Astrocyte (in vitro differentiated cells and primary cell): ENCODE measurements at regions not wholly inside any gene's neighbourhood (a gene's known extent, or its start where the extent isn't known, plus 50 kb on each side); places are given as distances from the start of the nearest gene placed in this dataset.

ENCODE experiments used
- DNase-seq: peaks from one replicate; pipeline ENCODE4 v3.0.0-alpha.2; 2010; ENCODE audit warnings: low read depth
- FAIRE-seq: peaks from 2 replicates; lab custom pipeline; 2011; peaks lifted over from hg19 to GRCh38; lab: Jason Lieb, UNC
- H2AFZ ChIP-seq: 2 replicates; pipeline ENCODE4 v1.6.0; 2012; ENCODE audit warnings: low read depth, low read length, inconsistent platforms
- H3K27ac ChIP-seq: 2 replicates; pipeline ENCODE4 v1.5.1; 2011; ENCODE audit warnings: low read depth, low read length, inconsistent platforms
- H3K27me3 ChIP-seq: 2 replicates; pipeline ENCODE4 v1.6.0; 2011; ENCODE audit warnings: low read length, inconsistent platforms; ENCODE audit not compliant: insufficient read depth
- H3K36me3 ChIP-seq: 2 replicates; pipeline ENCODE4 v1.5.1; 2011; ENCODE audit warnings: low read length, inconsistent platforms; ENCODE audit not compliant: insufficient read depth
- H3K4me1 ChIP-seq: 2 replicates; pipeline ENCODE4 v1.5.1; 2011; ENCODE audit warnings: low read length, inconsistent platforms; ENCODE audit not compliant: insufficient read depth
- H3K4me2 ChIP-seq: 2 replicates; pipeline ENCODE4 v1.6.0; 2012; ENCODE audit warnings: low read length, inconsistent platforms
- H3K4me3 ChIP-seq: 2 replicates; pipeline ENCODE4 v1.5.1; 2011; ENCODE audit warnings: low read depth, mild to moderate bottlenecking, low read length, inconsistent platforms; ENCODE audit not compliant: insufficient read depth
- H3K79me2 ChIP-seq: 2 replicates; pipeline ENCODE4 v1.6.0; 2012; ENCODE audit warnings: mild to moderate bottlenecking, low read length, inconsistent platforms; ENCODE audit not compliant: insufficient read depth
- H3K9ac ChIP-seq: 2 replicates; pipeline ENCODE4 v1.6.0; 2012; ENCODE audit warnings: mild to moderate bottlenecking, low read length, inconsistent platforms
- H3K9me3 ChIP-seq: 2 replicates; pipeline ENCODE4 v1.5.1; 2012; ENCODE audit warnings: low read depth, mild to moderate bottlenecking, low read length, inconsistent platforms; ENCODE audit not compliant: insufficient read depth
- H4K20me1 ChIP-seq: 2 replicates; pipeline ENCODE4 v1.6.0; 2012; ENCODE audit warnings: low read length, inconsistent platforms; ENCODE audit not compliant: insufficient read depth
- H3K27ac Mint-ChIP-seq: one replicate; pipeline ENCODE4 v1.8.0; 2021; ENCODE audit warnings: mild to moderate bottlenecking, mixed read lengths; ENCODE audit not compliant: unreplicated experiment
- H3K27me3 Mint-ChIP-seq: one replicate; pipeline ENCODE4 v1.8.0; 2021; ENCODE audit warnings: low read depth, mixed read lengths; ENCODE audit not compliant: unreplicated experiment
- H3K36me3 Mint-ChIP-seq: one replicate; pipeline ENCODE4 v1.8.0; 2021; ENCODE audit warnings: low read depth, mixed read lengths; ENCODE audit not compliant: unreplicated experiment
- H3K4me1 Mint-ChIP-seq: one replicate; pipeline ENCODE4 v1.8.0; 2021; ENCODE audit warnings: low read depth, mixed read lengths; ENCODE audit not compliant: unreplicated experiment
- H3K4me3 Mint-ChIP-seq: one replicate; pipeline ENCODE4 v1.8.0; 2021; ENCODE audit warnings: mild to moderate bottlenecking, moderate library complexity, mixed read lengths; ENCODE audit not compliant: unreplicated experiment
- H3K9me3 Mint-ChIP-seq: one replicate; pipeline ENCODE4 v1.8.0; 2021; ENCODE audit warnings: mild to moderate bottlenecking, mixed read lengths; ENCODE audit not compliant: unreplicated experiment
- CTCF ChIP-seq: IDR thresholded peaks from 2 replicates; pipeline ENCODE4 v1.5.1; 2011; ENCODE audit warnings: low read depth, mild to moderate bottlenecking, inconsistent platforms, low read length, moderate library complexity; ENCODE audit not compliant: insufficient read depth
- EZH2 ChIP-seq: IDR thresholded peaks from 2 replicates; pipeline ENCODE4 v1.6.1; 2012; ENCODE audit warnings: mild to moderate bottlenecking, low read length, inconsistent platforms; ENCODE audit not compliant: insufficient read depth

DNA sequence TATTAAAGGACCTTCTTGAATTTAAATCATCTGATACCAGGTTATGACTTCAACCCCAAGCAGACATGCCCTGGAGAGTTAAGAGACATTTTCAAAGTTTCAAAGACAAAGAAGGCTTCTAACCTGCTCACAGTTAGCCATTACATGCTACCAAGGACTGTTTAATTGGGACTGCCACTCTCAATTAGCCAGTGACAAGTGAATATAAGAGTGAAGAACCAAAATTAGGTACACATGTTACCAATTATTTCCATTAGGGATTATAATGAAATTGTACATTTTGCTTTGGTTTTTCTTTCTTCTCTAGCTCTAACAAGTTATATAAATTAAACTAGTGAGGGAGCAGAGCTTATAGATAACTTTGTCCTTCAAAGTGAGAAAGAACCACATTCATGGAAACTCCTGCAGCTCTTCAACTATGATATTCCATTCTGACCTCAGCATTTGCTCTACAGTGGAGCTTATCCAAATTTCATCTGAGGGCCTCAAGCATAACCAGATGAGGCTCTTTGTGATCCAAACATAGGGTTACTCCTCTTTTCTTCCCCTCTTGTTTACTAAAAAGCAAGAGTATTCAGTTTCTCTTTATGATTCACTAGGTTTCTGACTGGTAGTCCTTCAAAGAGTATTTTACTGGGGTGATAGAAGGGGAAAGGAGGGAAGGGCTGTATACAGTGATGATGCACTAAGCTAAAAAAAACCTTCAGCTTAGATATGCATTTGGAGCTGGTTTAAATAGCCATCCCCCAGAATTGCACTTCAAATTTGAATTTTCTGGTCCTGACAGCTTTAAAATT is 91.3 kb downstream of the DUSP6 start:
- Histone ChIP-seq H3K36me3 (no peaks in the 10 kb centered on the region), H3K9me3 (no peaks in the 10 kb centered on the region), H3K27ac (no peak overlapping the region), H3K27me3 (no peaks in the 10 kb centered on the region), H3K4me1 (no peaks in the 10 kb centered on the region), H3K9ac (no peak overlapping the region), H3K4me2 (no peak overlapping the region), H3K4me3 (no peak overlapping the region), H4K20me1 (no peaks in the 10 kb centered on the region), H2AFZ (no peak overlapping the region), H3K79me2 (no peaks in the 10 kb centered on the region)
- Mint-ChIP-seq H3K27ac (no peak overlapping the region), H3K36me3 (no peaks in the 10 kb centered on the region), H3K4me3 (no peak overlapping the region), H3K27me3 (peaks cover 2% of the 10 kb centered on the region), H3K9me3 (peaks cover 4% of the 10 kb centered on the region), H3K4me1 (no peaks in the 10 kb centered on the region)
- FAIRE-seq (peak; percentile 60), DNase-seq (no peak)
- TF ChIP-seq CTCF (no peak), EZH2 (no peak)

DNA sequence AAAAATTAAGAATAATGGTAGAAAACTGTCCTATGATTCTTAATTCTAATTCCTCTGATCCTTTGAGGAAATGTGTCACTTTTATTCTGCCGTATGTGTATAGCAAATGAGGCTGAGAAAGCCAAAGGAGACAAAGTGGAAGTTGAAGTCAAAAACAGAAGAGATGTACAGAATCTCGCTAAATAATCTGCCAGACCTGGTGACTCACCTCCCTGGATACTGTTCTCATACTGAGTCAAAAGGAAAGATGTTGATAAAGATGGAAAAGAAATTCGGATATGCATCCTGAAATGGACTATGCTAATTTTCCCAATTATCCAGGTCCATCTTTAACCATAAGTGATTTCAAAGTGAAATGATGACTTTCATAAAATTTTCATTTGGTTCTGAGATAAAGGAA is 92.5 kb downstream of the DUSP6 start:
- Histone ChIP-seq H3K79me2 (no peaks in the 10 kb centered on the region), H3K4me1 (no peaks in the 10 kb centered on the region), H3K36me3 (no peaks in the 10 kb centered on the region), H4K20me1 (no peaks in the 10 kb centered on the region), H3K27me3 (no peaks in the 10 kb centered on the region), H3K4me2 (no peak overlapping the region), H2AFZ (no peak overlapping the region), H3K4me3 (no peak overlapping the region), H3K9ac (no peak overlapping the region), H3K27ac (no peak overlapping the region), H3K9me3 (no peaks in the 10 kb centered on the region)
- Mint-ChIP-seq H3K27ac (no peak overlapping the region), H3K4me3 (no peak overlapping the region), H3K9me3 (peaks cover 6% of the 10 kb centered on the region), H3K36me3 (no peaks in the 10 kb centered on the region), H3K27me3 (peaks cover 2% of the 10 kb centered on the region), H3K4me1 (no peaks in the 10 kb centered on the region)
- DNase-seq (peak; percentile 13), FAIRE-seq (peak; percentile 68)
- TF ChIP-seq EZH2 = no peak
- no peak for TF ChIP-seq CTCF

DNA sequence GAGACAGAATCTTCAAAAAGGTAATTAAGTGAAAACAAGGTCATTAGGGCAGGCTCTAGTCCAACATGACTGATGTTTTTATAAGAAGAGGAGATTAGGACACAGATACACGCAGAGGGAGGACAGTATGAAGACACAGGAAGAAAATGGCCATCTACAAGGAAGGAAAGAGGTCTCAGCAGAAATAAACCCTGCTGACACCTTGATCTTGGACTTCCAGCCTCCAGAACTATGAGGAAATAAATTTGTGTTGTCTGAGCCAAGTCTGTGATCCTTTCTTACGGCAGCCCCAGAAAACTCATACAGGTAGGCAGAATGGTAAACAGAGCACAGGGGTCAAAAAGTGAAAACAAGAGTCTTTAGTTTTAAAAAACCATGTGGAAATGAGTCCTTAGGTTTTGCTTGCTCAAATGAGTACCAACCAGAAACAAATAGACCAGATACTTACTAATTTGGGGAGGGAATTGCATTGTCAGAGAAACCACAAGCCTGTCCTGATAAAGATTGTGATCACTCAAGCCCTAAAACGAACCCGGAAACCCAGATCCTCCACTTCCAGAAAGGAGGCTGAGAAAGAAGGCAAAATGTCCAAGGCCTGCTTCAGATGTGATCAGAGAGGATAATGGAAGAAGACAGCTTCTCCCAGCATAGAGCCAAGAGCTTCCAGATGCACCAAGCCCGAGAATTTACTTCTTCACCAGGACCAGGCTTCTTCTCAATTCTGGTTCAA is 93.9 kb downstream of the DUSP6 start:
- H3K27me3 Mint-ChIP-seq = peaks cover 2% of the 10 kb centered on the region
- H3K79me2 ChIP-seq = no peaks in the 10 kb centered on the region
- no peak for DNase-seq
- peaks cover 6% of the 10 kb centered on the region for H3K9me3 Mint-ChIP-seq
- H3K4me3 Mint-ChIP-seq = no peak overlapping the region
- no peak overlapping the region for H3K9ac ChIP-seq
- no peak overlapping the region for H3K4me2 ChIP-seq
- H3K9me3 ChIP-seq = no peaks in the 10 kb centered on the region
- FAIRE-seq = no peak
- H3K27ac Mint-ChIP-seq = no peak overlapping the region
- no peaks in the 10 kb centered on the region for H4K20me1 ChIP-seq
- no peaks in the 10 kb centered on the region for H3K4me1 ChIP-seq
- no peaks in the 10 kb centered on the region for H3K36me3 ChIP-seq
- H2AFZ ChIP-seq = no peak overlapping the region
- no peak overlapping the region for H3K27ac ChIP-seq
- no peak for TF ChIP-seq EZH2
- TF ChIP-seq CTCF = no peak
- no peak overlapping the region for H3K4me3 ChIP-seq
- H3K36me3 Mint-ChIP-seq = no peaks in the 10 kb centered on the region
- H3K4me1 Mint-ChIP-seq = no peaks in the 10 kb centered on the region
- H3K27me3 ChIP-seq = no peaks in the 10 kb centered on the region
